ENCODE measurements at regions not wholly inside any gene's neighbourhood (a gene's known extent, or its start where the extent isn't known, plus 50 kb on each side); places are given as distances from the start of the nearest gene placed in this dataset.
"Not testable (repeated sequence)": the region's sequence is repeated elsewhere in the genome, so short reads cannot be mapped to it uniquely, and the experiment has no call there.

GRCh38 chr22:48485149-48486133 is 1342.2 kb downstream of the BRD1 start:
- no peak for TF ChIP-seq CTCF (IDR thresholded peaks at IDR 0.05)
- Histone ChIP-seq H3K36me3 (no peaks in the 10 kb centered on the region), H3K4me3 (no peak overlapping the region), H3K9me3 (no peaks in the 10 kb centered on the region), H3K4me1 (ENCODE audit: control insufficient read depth in 1 of 2, low read depth in 2 of 2) (peaks cover 0 to 10% of the 10 kb centered on the region in 2 donors), H3K27me3 (replicated peaks; ENCODE audit: insufficient read depth) (no peaks in the 10 kb centered on the region), H3K27ac (no peak overlapping the region)
- DNase-seq (ENCODE audit: low spot score) (no peak), ATAC-seq (ENCODE audit: insufficient number of reproducible peaks, low FRiP score, low read depth) (no peak)

GRCh38 chr22:48483764-48484528 is 1343.7 kb downstream of the BRD1 start:
- no peak for ATAC-seq (ENCODE audit: insufficient number of reproducible peaks, low FRiP score, low read depth)
- H3K27ac ChIP-seq = no peak overlapping the region
- H3K4me1 ChIP-seq (ENCODE audit: control insufficient read depth in 1 of 2, low read depth in 2 of 2) = no peaks in the 10 kb centered on the region
- no peak overlapping the region for H3K4me3 ChIP-seq
- H3K36me3 ChIP-seq = no peaks in the 10 kb centered on the region
- no peaks in the 10 kb centered on the region for H3K27me3 ChIP-seq (replicated peaks; ENCODE audit: insufficient read depth)
- DNase-seq (ENCODE audit: low spot score) = no peak
- no peaks in the 10 kb centered on the region for H3K9me3 ChIP-seq
- TF ChIP-seq CTCF (IDR thresholded peaks at IDR 0.05) = no peak

GRCh38 chr22:48482771-48483170 is 1344.9 kb downstream of the BRD1 start:
- no peak overlapping the region for H3K27ac ChIP-seq
- ATAC-seq (ENCODE audit: insufficient number of reproducible peaks, low FRiP score, low read depth) (no peak), DNase-seq (ENCODE audit: low spot score) (no peak)
- no peak overlapping the region for H3K4me3 ChIP-seq
- TF ChIP-seq CTCF (IDR thresholded peaks at IDR 0.05) = no peak
- no peaks in the 10 kb centered on the region for H3K9me3 ChIP-seq
- no peaks in the 10 kb centered on the region for H3K4me1 ChIP-seq (ENCODE audit: control insufficient read depth in 1 of 2, low read depth in 2 of 2)
- H3K36me3 ChIP-seq = no peaks in the 10 kb centered on the region
- no peaks in the 10 kb centered on the region for H3K27me3 ChIP-seq (replicated peaks; ENCODE audit: insufficient read depth)

- H3K36me3 ChIP-seq; H3K27ac ChIP-seq; H3K4me3 ChIP-seq; ATAC-seq (ENCODE audit: insufficient number of reproducible peaks, low FRiP score, low read depth); H3K27me3 ChIP-seq (replicated peaks; ENCODE audit: insufficient read depth); DNase-seq (ENCODE audit: low spot score); H3K9me3 ChIP-seq; H3K4me1 ChIP-seq (ENCODE audit: control insufficient read depth in 1 of 2, low read depth in 2 of 2): not testable (repeated sequence)
Measured at GRCh38 chr22:48482198-48482597, 1345.5 kb downstream of the BRD1 start.

GRCh38 chr22:48481748-48482147 is 1345.9 kb downstream of the BRD1 start:
- no peak for TF ChIP-seq CTCF (IDR thresholded peaks at IDR 0.05)
- no peaks in the 10 kb centered on the region for H3K27me3 ChIP-seq (replicated peaks; ENCODE audit: insufficient read depth)

More at GRCh38 chr22:48481748-48482147, 1345.9 kb downstream of the BRD1 start:
- no peaks in the 10 kb centered on the region for H3K9me3 ChIP-seq
- H3K27ac ChIP-seq = no peak overlapping the region
- no peaks in the 10 kb centered on the region for H3K4me1 ChIP-seq (ENCODE audit: control insufficient read depth in 1 of 2, low read depth in 2 of 2)
- H3K36me3 ChIP-seq = no peaks in the 10 kb centered on the region
- H3K4me3 ChIP-seq = no peak overlapping the region
- DNase-seq (ENCODE audit: low spot score) (no peak), ATAC-seq (ENCODE audit: insufficient number of reproducible peaks, low FRiP score, low read depth) (no peak)
